GM21786 (cell line): ENCODE measurements at regions not wholly inside any gene's neighbourhood (a gene's known extent, or its start where the extent isn't known, plus 50 kb on each side); places are given as distances from the start of the nearest gene placed in this dataset.

Source experiments
- ATAC-seq: cut with Tn5 transposase; IDR thresholded peaks from one replicate; pipeline ENCODE4 v1.9.1; 2021; ENCODE audit not compliant: unreplicated experiment

GRCh38 chr10:111493024-111493625 lies 416.3 kb downstream of the ADRA2A start:
- no peak for ATAC-seq

- ATAC-seq, result no peak
Measured at GRCh38 chr10:111498560-111498959, 421.7 kb downstream of the ADRA2A start.

- ATAC-seq, result no peak
Measured at GRCh38 chr10:111504376-111504775, 427.5 kb downstream of the ADRA2A start.

GRCh38 chr10:111506266-111507034 lies 429.6 kb downstream of the ADRA2A start:
- no peak for ATAC-seq

GRCh38 chr10:111511751-111512150 lies 434.9 kb downstream of the ADRA2A start:
- ATAC-seq, result no peak

- no peak for ATAC-seq
Measured at GRCh38 chr10:111515264-111515663, 438.4 kb downstream of the ADRA2A start.

GRCh38 chr10:111515706-111516105 lies 438.9 kb downstream of the ADRA2A start:
- no peak for ATAC-seq

GRCh38 chr10:111516144-111516543 lies 439.3 kb downstream of the ADRA2A start:
- ATAC-seq, result no peak

- no peak for ATAC-seq
Measured at GRCh38 chr10:111522141-111522540, 445.3 kb downstream of the ADRA2A start.

- no peak for ATAC-seq
Measured at GRCh38 chr10:111522551-111522950, 445.7 kb downstream of the ADRA2A start.

- ATAC-seq, result no peak
Measured at GRCh38 chr10:111523016-111523415, 446.2 kb downstream of the ADRA2A start.

GRCh38 chr10:111524134-111524533 lies 447.3 kb downstream of the ADRA2A start:
- no peak for ATAC-seq

GRCh38 chr10:111525696-111526095 lies 448.9 kb downstream of the ADRA2A start:
- no peak for ATAC-seq

- ATAC-seq, result no peak
Measured at GRCh38 chr10:111531690-111532089, 454.9 kb downstream of the ADRA2A start.

GRCh38 chr10:111532139-111532538 lies 455.3 kb downstream of the ADRA2A start:
- ATAC-seq, result no peak

GRCh38 chr10:111539246-111539645 lies 462.4 kb downstream of the ADRA2A start:
- ATAC-seq, result no peak

- ATAC-seq, result no peak
Measured at GRCh38 chr10:111543854-111544253, 467.0 kb downstream of the ADRA2A start.

GRCh38 chr10:111545861-111546605 lies 469.2 kb downstream of the ADRA2A start:
- ATAC-seq, result no peak

- no peak for ATAC-seq
Measured at GRCh38 chr10:111548084-111548726, 471.4 kb downstream of the ADRA2A start.

- no peak for ATAC-seq
Measured at GRCh38 chr10:111551001-111551400, 474.2 kb downstream of the ADRA2A start.

- no peak for ATAC-seq
Measured at GRCh38 chr10:111556666-111557065, 479.8 kb downstream of the ADRA2A start.
